Lung (tissue), 1 donor: ENCODE measurements at regions not wholly inside any gene's neighbourhood (a gene's known extent, or its start where the extent isn't known, plus 50 kb on each side); places are given as distances from the start of the nearest gene placed in this dataset. TPM values are rescaled to one million over a fixed set of nuclear protein-coding genes. Genes with fewer than 3 reads are reported as not detected.

Experiments used
- small RNA-seq: library from RNA; depleted of rRNA; stranded (forward); fragments of <200 nt; gene quantifications from one replicate; pipeline ENCODE3, GENCODE V24; 2014; ENCODE audit warnings: low replicate concordance

Small RNA genes lying in the stretch of these regions (small RNA-seq; reads per million reads assigned to genes)
- not detected for gene PARP4P3
